Uterus (tissue), 2 donors: ENCODE measurements at regions not wholly inside any gene's neighbourhood (a gene's known extent, or its start where the extent isn't known, plus 50 kb on each side); places are given as distances from the start of the nearest gene placed in this dataset.

Experiments used
- POLR2A ChIP-seq, 2 donors: fragments of 450-650 bp; IDR thresholded peaks; one replicate each; pipeline ENCODE4 v1.6.1; 2016; ENCODE audit warnings: antibody characterized with exemption in 2 of 2, mild to moderate bottlenecking in 1 of 2, moderate library complexity in 1 of 2
- TF ChIP-seq, protein P1 (sequence below), 4 experiments: fragments of 200-600 bp in 2 of 4; fragments of 450-650 bp in 2 of 4; sonication (generic) in 2 of 4; IDR thresholded peaks; one replicate each; pipeline ENCODE4 v1.5.1; 2016 to 2019; ENCODE audit warnings: antibody characterized with exemption in 4 of 4, mild to moderate bottlenecking in 2 of 4, moderate library complexity in 1 of 4

DNA sequence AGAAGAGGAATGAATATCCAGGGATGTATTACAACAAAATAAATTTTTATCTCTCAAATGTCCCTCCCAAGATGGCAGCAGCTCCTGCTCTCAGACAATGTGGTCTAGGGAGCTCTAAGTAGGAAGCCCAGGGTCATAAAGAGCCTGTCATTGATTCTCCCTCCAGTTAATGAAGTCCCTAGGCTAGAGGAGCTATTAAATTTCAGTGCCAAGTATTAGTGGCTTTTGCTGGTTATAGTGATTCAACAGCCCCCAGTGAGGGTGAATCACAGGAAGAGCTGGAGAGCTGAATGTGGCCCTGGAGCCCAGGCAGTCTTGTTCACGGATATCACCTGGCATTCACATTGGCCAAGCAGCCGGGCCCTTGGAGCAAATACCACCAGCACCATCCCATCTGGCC is 109.8 kb upstream of the YPEL5 start:
- TF ChIP-seq, protein P1, sequence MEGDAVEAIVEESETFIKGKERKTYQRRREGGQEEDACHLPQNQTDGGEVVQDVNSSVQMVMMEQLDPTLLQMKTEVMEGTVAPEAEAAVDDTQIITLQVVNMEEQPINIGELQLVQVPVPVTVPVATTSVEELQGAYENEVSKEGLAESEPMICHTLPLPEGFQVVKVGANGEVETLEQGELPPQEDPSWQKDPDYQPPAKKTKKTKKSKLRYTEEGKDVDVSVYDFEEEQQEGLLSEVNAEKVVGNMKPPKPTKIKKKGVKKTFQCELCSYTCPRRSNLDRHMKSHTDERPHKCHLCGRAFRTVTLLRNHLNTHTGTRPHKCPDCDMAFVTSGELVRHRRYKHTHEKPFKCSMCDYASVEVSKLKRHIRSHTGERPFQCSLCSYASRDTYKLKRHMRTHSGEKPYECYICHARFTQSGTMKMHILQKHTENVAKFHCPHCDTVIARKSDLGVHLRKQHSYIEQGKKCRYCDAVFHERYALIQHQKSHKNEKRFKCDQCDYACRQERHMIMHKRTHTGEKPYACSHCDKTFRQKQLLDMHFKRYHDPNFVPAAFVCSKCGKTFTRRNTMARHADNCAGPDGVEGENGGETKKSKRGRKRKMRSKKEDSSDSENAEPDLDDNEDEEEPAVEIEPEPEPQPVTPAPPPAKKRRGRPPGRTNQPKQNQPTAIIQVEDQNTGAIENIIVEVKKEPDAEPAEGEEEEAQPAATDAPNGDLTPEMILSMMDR (IDR thresholded peaks at IDR 0.05): no peak
- no peak for TF ChIP-seq POLR2A (IDR thresholded peaks at IDR 0.05)
